Heart left ventricle (tissue), 13 donors: ENCODE measurements at regions not wholly inside any gene's neighbourhood (a gene's known extent, or its start where the extent isn't known, plus 50 kb on each side); places are given as distances from the start of the nearest gene placed in this dataset.

Experiments used
- POLR2A ChIP-seq, 2 donors: fragments of 450-650 bp; IDR thresholded peaks; one replicate each; pipeline ENCODE4 v1.6.1; 2017; ENCODE audit warnings: antibody characterized with exemption in 2 of 2, mild to moderate bottlenecking in 2 of 2, moderate library complexity in 2 of 2
- TF ChIP-seq, protein P1 (sequence below), 12 donors: fragments of 200-600 bp; sonication (generic) in 4 of 12; IDR thresholded peaks; one replicate each; pipeline versions ENCODE4 v1.5.0 to v1.8.0; 2018 to 2022; ENCODE audit warnings: antibody characterized with exemption in 12 of 12, mild to moderate bottlenecking in 5 of 12
- donor health status: ischemic (EF 13 %, LVEDD 7.1; RV severe dilation, severe dysfunction).
- donor health status: DM: no; HTN: yes; CAD: no.
- donor health status: DM: no; HTN: no; CAD: no.
- donor health status: ischemic (EF 25% LVEDD 6.9; RV normal size, moderate dysfunction).
- donor health status: ischemic (EF 25% LVEDD 5.7; RV mildly dilated, moderate dysfunction).
- donor health status: ischemic (EF 35%, LVEDD 5.7; RV mildly dilated, moderate dysfunction).
- donor health status: nonischemic (EF 11% LVEDD 7.7; RV severe dilation, severe dysfunction).
- donor health status: DM: yes; HTN: yes; CAD: no.
- donor health status: PGD.
- donor health status: ischemic (EF 29% LVEDD 5.4; RV normal size, mild dysfunction).
- donor health status: nonischemic (EF 23%, LVEDD 6.1; RV moderate dilation, normal function).

DNA sequence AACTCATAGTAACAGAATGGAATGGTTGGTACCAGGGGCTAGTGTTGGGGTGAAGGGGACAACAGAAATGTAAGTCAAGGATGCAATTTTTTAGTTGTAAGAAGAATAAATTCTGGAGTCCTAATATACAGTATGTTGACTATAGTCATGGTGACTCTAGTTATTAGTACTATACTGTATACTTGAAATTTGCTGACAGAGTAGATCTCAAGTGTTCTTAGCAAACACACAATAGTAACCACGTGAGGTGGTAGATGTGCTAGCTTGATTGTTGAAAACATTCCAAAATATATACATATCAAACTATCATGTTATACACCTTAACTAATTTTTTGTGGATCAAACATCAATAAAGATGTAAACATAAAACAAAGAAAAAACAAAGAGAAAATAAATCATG is 1345.1 kb upstream of the PCDH20 start:
- TF ChIP-seq, protein P1, sequence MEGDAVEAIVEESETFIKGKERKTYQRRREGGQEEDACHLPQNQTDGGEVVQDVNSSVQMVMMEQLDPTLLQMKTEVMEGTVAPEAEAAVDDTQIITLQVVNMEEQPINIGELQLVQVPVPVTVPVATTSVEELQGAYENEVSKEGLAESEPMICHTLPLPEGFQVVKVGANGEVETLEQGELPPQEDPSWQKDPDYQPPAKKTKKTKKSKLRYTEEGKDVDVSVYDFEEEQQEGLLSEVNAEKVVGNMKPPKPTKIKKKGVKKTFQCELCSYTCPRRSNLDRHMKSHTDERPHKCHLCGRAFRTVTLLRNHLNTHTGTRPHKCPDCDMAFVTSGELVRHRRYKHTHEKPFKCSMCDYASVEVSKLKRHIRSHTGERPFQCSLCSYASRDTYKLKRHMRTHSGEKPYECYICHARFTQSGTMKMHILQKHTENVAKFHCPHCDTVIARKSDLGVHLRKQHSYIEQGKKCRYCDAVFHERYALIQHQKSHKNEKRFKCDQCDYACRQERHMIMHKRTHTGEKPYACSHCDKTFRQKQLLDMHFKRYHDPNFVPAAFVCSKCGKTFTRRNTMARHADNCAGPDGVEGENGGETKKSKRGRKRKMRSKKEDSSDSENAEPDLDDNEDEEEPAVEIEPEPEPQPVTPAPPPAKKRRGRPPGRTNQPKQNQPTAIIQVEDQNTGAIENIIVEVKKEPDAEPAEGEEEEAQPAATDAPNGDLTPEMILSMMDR (IDR thresholded peaks at IDR 0.05), result no peak
- TF ChIP-seq POLR2A (IDR thresholded peaks at IDR 0.05), result no peak
